GM23338 (cell line): ENCODE measurements at regions not wholly inside any gene's neighbourhood (a gene's known extent, or its start where the extent isn't known, plus 50 kb on each side); places are given as distances from the start of the nearest gene placed in this dataset. TPM values are rescaled to one million over a fixed set of nuclear protein-coding genes. Genes with fewer than 3 reads are reported as not detected.
"Not testable (repeated sequence)": the region's sequence is repeated elsewhere in the genome, so short reads cannot be mapped to it uniquely, and the experiment has no call there.

Experiments
- ATAC-seq: fragments of 200-7000 bp; cut with Tn5 transposase; 3 replicates; pipeline ENCODE4 v1.9.1; 2020
- DNase-seq: peaks from one replicate; pipeline ENCODE4 v3.0.0-alpha.2; 2015; ENCODE audit warnings: low spot score
- H2AFZ ChIP-seq: fragments of 200-600 bp; sonication (generic); 2 replicates; pipeline ENCODE4 v1.8.0; 2016; ENCODE audit warnings: antibody characterized with exemption, mild to moderate bottlenecking, moderate library complexity
- H3F3A ChIP-seq: fragments of 200-600 bp; sonication (generic); replicated peaks from 2 replicates; pipeline ENCODE4 v1.8.0; 2017; ENCODE audit warnings: antibody characterized with exemption, mixed run types, low read depth
- H3K27ac ChIP-seq: fragments of 200-600 bp; sonication (generic); 2 replicates; pipeline ENCODE4 v1.6.1; 2016; ENCODE audit warnings: low read depth
- H3K27me3 ChIP-seq: fragments of 200-600 bp; sonication (generic); 2 replicates; pipeline ENCODE4 v1.8.0; 2016; ENCODE audit warnings: mild to moderate bottlenecking, mixed run types, moderate library complexity; ENCODE audit not compliant: insufficient read depth
- H3K36me3 ChIP-seq: fragments of 200-600 bp; sonication (generic); 2 replicates; pipeline ENCODE4 v1.8.0; 2016; ENCODE audit warnings: mild to moderate bottlenecking; ENCODE audit not compliant: insufficient read depth
- H3K4me1 ChIP-seq: fragments of 200-600 bp; sonication (generic); 2 replicates; pipeline ENCODE4 v1.8.0; 2016; ENCODE audit warnings: mild to moderate bottlenecking, moderate library complexity; ENCODE audit not compliant: insufficient read depth
- H3K4me2 ChIP-seq: fragments of 200-600 bp; sonication (generic); 2 replicates; pipeline ENCODE4 v1.7.1; 2017; ENCODE audit warnings: mixed run types
- H3K4me3 ChIP-seq: fragments of 200-600 bp; sonication (generic); 2 replicates; pipeline ENCODE4 v1.6.1; 2016; ENCODE audit warnings: mixed run types
- H3K79me2 ChIP-seq: fragments of 200-600 bp; sonication (generic); replicated peaks from 2 replicates; pipeline ENCODE4 v1.8.0; 2017; ENCODE audit warnings: mild to moderate bottlenecking; ENCODE audit not compliant: insufficient read depth
- H3K9me2 ChIP-seq: fragments of 200-600 bp; sonication (generic); 2 replicates; pipeline ENCODE4 v1.8.0; 2017; ENCODE audit not compliant: insufficient read depth
- H4K20me1 ChIP-seq: fragments of 200-600 bp; sonication (generic); replicated peaks from 2 replicates; pipeline ENCODE4 v1.8.0; 2017; ENCODE audit warnings: mild to moderate bottlenecking; ENCODE audit not compliant: insufficient read depth
- H3K27ac Mint-ChIP-seq: 2 replicates; pipeline ENCODE4 v1.8.0; 2020; ENCODE audit warnings: inconsistent platforms, mild to moderate bottlenecking, moderate library complexity, mixed read lengths
- H3K27me3 Mint-ChIP-seq: 3 replicates; pipeline ENCODE4 v1.8.0; 2022; ENCODE audit warnings: low read depth, mild to moderate bottlenecking, moderate library complexity, mixed read lengths, inconsistent platforms; ENCODE audit not compliant: insufficient read depth, poor library complexity
- H3K36me3 Mint-ChIP-seq: 3 replicates; pipeline ENCODE4 v1.8.0; 2021; ENCODE audit warnings: low read depth, mild to moderate bottlenecking, inconsistent platforms, moderate library complexity, mixed read lengths
- H3K4me1 Mint-ChIP-seq: 3 replicates; pipeline ENCODE4 v1.8.0; 2020; ENCODE audit warnings: mild to moderate bottlenecking, inconsistent platforms, mixed read lengths
- H3K4me3 Mint-ChIP-seq: 3 replicates; pipeline ENCODE4 v1.8.0; 2021; ENCODE audit warnings: moderate library complexity, mild to moderate bottlenecking, inconsistent platforms, mixed read lengths
- H3K9me3 Mint-ChIP-seq: 3 replicates; pipeline ENCODE4 v1.8.0; 2020; ENCODE audit warnings: moderate library complexity, mild to moderate bottlenecking, inconsistent platforms, mixed read lengths
- NANOG ChIP-seq: IDR thresholded peaks from 2 replicates; pipeline ENCODE4 v1.6.1; 2016; ENCODE audit warnings: antibody characterized with exemption, borderline replicate concordance
- POLR2AphosphoS5 ChIP-seq: IDR thresholded peaks from 2 replicates; pipeline ENCODE4 v1.6.1; 2016; ENCODE audit warnings: antibody characterized with exemption, low read depth
- STAT1 ChIP-seq: IDR thresholded peaks from one replicate; pipeline ENCODE4 v1.6.1; 2016; ENCODE audit warnings: antibody characterized with exemption; ENCODE audit not compliant: unreplicated experiment
- ZNF114 ChIP-seq: fragments of 250-450 bp; sonication (Bioruptor Pico); IDR thresholded peaks from 2 replicates; pipeline ENCODE4 v1.5.0; 2020; ENCODE audit warnings: mild to moderate bottlenecking, moderate library complexity
- small RNA-seq: library from RNA; depleted of rRNA; stranded (forward); fragments of <200 nt; gene quantifications from one replicate; pipeline ENCODE3, GENCODE V24; 2014; ENCODE audit warnings: low replicate concordance
- TF ChIP-seq, protein P1 (sequence below): fragments of 250-450 bp; sonication (Bioruptor Pico); IDR thresholded peaks from 2 replicates; pipeline ENCODE4 v1.5.0; 2020; ENCODE audit warnings: mild to moderate bottlenecking, moderate library complexity

GRCh38 chr11:129751511-129751910 is 64.1 kb upstream of the TMEM45B start (continued):
- TF ChIP-seq, protein P1, sequence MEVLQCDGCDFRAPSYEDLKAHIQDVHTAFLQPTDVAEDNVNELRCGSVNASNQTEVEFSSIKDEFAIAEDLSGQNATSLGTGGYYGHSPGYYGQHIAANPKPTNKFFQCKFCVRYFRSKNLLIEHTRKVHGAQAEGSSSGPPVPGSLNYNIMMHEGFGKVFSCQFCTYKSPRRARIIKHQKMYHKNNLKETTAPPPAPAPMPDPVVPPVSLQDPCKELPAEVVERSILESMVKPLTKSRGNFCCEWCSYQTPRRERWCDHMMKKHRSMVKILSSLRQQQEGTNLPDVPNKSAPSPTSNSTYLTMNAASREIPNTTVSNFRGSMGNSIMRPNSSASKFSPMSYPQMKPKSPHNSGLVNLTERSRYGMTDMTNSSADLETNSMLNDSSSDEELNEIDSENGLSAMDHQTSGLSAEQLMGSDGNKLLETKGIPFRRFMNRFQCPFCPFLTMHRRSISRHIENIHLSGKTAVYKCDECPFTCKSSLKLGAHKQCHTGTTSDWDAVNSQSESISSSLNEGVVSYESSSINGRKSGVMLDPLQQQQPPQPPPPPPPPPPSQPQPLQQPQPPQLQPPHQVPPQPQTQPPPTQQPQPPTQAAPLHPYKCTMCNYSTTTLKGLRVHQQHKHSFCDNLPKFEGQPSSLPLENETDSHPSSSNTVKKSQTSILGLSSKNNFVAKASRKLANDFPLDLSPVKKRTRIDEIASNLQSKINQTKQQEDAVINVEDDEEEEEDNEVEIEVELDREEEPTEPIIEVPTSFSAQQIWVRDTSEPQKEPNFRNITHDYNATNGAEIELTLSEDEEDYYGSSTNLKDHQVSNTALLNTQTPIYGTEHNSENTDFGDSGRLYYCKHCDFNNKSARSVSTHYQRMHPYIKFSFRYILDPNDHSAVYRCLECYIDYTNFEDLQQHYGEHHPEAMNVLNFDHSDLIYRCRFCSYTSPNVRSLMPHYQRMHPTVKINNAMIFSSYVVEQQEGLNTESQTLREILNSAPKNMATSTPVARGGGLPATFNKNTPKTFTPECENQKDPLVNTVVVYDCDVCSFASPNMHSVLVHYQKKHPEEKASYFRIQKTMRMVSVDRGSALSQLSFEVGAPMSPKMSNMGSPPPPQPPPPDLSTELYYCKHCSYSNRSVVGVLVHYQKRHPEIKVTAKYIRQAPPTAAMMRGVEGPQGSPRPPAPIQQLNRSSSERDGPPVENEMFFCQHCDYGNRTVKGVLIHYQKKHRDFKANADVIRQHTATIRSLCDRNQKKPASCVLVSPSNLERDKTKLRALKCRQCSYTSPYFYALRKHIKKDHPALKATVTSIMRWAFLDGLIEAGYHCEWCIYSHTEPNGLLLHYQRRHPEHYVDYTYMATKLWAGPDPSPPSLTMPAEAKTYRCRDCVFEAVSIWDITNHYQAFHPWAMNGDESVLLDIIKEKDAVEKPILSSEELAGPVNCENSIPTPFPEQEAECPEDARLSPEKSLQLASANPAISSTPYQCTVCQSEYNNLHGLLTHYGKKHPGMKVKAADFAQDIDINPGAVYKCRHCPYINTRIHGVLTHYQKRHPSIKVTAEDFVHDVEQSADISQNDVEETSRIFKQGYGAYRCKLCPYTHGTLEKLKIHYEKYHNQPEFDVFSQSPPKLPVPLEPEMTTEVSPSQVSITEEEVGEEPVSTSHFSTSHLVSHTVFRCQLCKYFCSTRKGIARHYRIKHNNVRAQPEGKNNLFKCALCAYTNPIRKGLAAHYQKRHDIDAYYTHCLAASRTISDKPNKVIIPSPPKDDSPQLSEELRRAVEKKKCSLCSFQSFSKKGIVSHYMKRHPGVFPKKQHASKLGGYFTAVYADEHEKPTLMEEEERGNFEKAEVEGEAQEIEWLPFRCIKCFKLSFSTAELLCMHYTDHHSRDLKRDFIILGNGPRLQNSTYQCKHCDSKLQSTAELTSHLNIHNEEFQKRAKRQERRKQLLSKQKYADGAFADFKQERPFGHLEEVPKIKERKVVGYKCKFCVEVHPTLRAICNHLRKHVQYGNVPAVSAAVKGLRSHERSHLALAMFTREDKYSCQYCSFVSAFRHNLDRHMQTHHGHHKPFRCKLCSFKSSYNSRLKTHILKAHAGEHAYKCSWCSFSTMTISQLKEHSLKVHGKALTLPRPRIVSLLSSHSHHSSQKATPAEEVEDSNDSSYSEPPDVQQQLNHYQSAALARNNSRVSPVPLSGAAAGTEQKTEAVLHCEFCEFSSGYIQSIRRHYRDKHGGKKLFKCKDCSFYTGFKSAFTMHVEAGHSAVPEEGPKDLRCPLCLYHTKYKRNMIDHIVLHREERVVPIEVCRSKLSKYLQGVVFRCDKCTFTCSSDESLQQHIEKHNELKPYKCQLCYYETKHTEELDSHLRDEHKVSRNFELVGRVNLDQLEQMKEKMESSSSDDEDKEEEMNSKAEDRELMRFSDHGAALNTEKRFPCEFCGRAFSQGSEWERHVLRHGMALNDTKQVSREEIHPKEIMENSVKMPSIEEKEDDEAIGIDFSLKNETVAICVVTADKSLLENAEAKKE (CRISPR knock-in tag) = no peak
- TF ChIP-seq NANOG (no peak), POLR2AphosphoS5 (no peak), STAT1 (no peak), ZNF114 (CRISPR knock-in tag) (no peak)

- not testable (repeated sequence) for H3K4me3 ChIP-seq, H3K4me3 Mint-ChIP-seq, ATAC-seq, H3K9me3 Mint-ChIP-seq, H4K20me1 ChIP-seq, H3K36me3 ChIP-seq, H3F3A ChIP-seq, H2AFZ ChIP-seq, H3K36me3 Mint-ChIP-seq, H3K27ac Mint-ChIP-seq, H3K4me1 ChIP-seq, DNase-seq, H3K27me3 Mint-ChIP-seq, H3K4me2 ChIP-seq, H3K79me2 ChIP-seq, H3K27ac ChIP-seq, H3K4me1 Mint-ChIP-seq, H3K9me2 ChIP-seq, H3K27me3 ChIP-seq
Observed at GRCh38 chr11:129763569-129763968, 52.1 kb upstream of the TMEM45B start.

DNA sequence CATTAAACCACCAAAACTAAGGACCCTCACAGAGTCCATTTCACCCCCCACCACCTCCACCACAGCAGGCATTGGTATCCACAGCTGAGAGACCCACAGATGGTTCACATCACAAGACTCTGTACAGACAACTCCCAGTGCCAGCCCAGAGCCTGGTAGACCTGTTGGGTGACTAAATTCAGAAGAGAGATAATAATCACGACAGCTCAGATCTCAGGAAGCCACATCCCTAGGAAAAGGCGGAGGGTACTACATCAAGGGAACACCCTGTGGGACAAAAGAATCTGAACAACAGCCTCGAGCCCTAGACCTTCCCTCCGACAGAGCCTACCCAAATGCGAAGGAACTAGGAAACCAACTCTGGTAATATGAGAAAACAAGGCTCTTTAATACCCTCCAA is 51.4 kb upstream of the TMEM45B start:
- not testable (repeated sequence) for ATAC-seq, H3K4me1 Mint-ChIP-seq, H3K36me3 Mint-ChIP-seq, H4K20me1 ChIP-seq, H3K79me2 ChIP-seq, H3K27me3 Mint-ChIP-seq, H3K36me3 ChIP-seq, DNase-seq, H3K4me2 ChIP-seq, H3K4me1 ChIP-seq, H3F3A ChIP-seq, H3K4me3 ChIP-seq, H3K27ac Mint-ChIP-seq, H3K9me2 ChIP-seq, H3K27me3 ChIP-seq, H3K9me3 Mint-ChIP-seq, H3K4me3 Mint-ChIP-seq, H2AFZ ChIP-seq, H3K27ac ChIP-seq

Small RNAs in the stretch of these regions (small RNA-seq; reads per million reads assigned to genes)
- gene RPS27P20 = not detected
